ENCODE measurements at regions not wholly inside any gene's neighbourhood (a gene's known extent, or its start where the extent isn't known, plus 50 kb on each side); places are given as distances from the start of the nearest gene placed in this dataset.
A peak's percentile ranks its signal among the peaks of the same experiment; 100 is the strongest.
"Not testable (repeated sequence)": the region's sequence is repeated elsewhere in the genome, so short reads cannot be mapped to it uniquely, and the experiment has no call there.

GRCh38 chr10:9243941-9244411 is 1189.5 kb downstream of the GATA3 start:
- H3K4me3 ChIP-seq (replicated peaks in 1 of 2; ENCODE audit: low read depth in 2 of 2, low read length in 2 of 2), result no peak overlapping the region
- TF ChIP-seq CTCF (IDR thresholded peaks at IDR 0.05; ENCODE audit: low read depth, low read length), result no peak
- DNase-seq (ENCODE audit: low read depth in 2 of 2), result no peak

- no peak for DNase-seq (ENCODE audit: low read depth in 2 of 2)
- no peak overlapping the region for H3K4me3 ChIP-seq (replicated peaks in 1 of 2; ENCODE audit: low read depth in 2 of 2, low read length in 2 of 2)
- TF ChIP-seq CTCF (IDR thresholded peaks at IDR 0.05; ENCODE audit: low read depth, low read length), result no peak
These were observed 1190.4 kb downstream of the GATA3 start for GRCh38 chr10:9244864-9245263.

- no peak for TF ChIP-seq CTCF (IDR thresholded peaks at IDR 0.05; ENCODE audit: low read depth, low read length)
- H3K4me3 ChIP-seq (replicated peaks in 1 of 2; ENCODE audit: low read depth in 2 of 2, low read length in 2 of 2), result no peak overlapping the region
- DNase-seq (ENCODE audit: low read depth in 2 of 2), result peak; percentile 2 to 3
These were observed 1198.6 kb downstream of the GATA3 start for GRCh38 chr10:9253121-9253520.

GRCh38 chr10:9254353-9254752 is 1199.9 kb downstream of the GATA3 start:
- H3K4me3 ChIP-seq (replicated peaks in 1 of 2; ENCODE audit: low read depth in 2 of 2, low read length in 2 of 2), result no peak overlapping the region
- no peak for TF ChIP-seq CTCF (IDR thresholded peaks at IDR 0.05; ENCODE audit: low read depth, low read length)
- DNase-seq (ENCODE audit: low read depth in 2 of 2), result peak in 1 of 2 donors; percentile 17

GRCh38 chr10:9260690-9261089 is 1206.2 kb downstream of the GATA3 start:
- DNase-seq (ENCODE audit: low read depth in 2 of 2), result no peak
- TF ChIP-seq CTCF (IDR thresholded peaks at IDR 0.05; ENCODE audit: low read depth, low read length), result no peak

GRCh38 chr10:9262770-9263169 is 1208.3 kb downstream of the GATA3 start:
- H3K4me3 ChIP-seq (replicated peaks in 1 of 2; ENCODE audit: low read depth in 2 of 2, low read length in 2 of 2), result no peak overlapping the region
- DNase-seq (ENCODE audit: low read depth in 2 of 2), result no peak
- no peak for TF ChIP-seq CTCF (IDR thresholded peaks at IDR 0.05; ENCODE audit: low read depth, low read length)

More at GRCh38 chr10:9260690-9261089, 1206.2 kb downstream of the GATA3 start:
- no peak overlapping the region for H3K4me3 ChIP-seq (replicated peaks in 1 of 2; ENCODE audit: low read depth in 2 of 2, low read length in 2 of 2)

- DNase-seq (ENCODE audit: low read depth in 2 of 2), result no peak
- H3K4me3 ChIP-seq (replicated peaks in 1 of 2; ENCODE audit: low read depth in 2 of 2, low read length in 2 of 2), result no peak overlapping the region
- TF ChIP-seq CTCF (IDR thresholded peaks at IDR 0.05; ENCODE audit: low read depth, low read length), result no peak
These were observed 1213.7 kb downstream of the GATA3 start for GRCh38 chr10:9268176-9268575.

- not testable (repeated sequence) for H3K4me3 ChIP-seq (replicated peaks in 1 of 2; ENCODE audit: low read depth in 2 of 2, low read length in 2 of 2); DNase-seq (ENCODE audit: low read depth in 2 of 2)
These were observed 1218.8 kb downstream of the GATA3 start for GRCh38 chr10:9273126-9273833.
